ENCODE measurements at regions not wholly inside any gene's neighbourhood (a gene's known extent, or its start where the extent isn't known, plus 50 kb on each side); places are given as distances from the start of the nearest gene placed in this dataset.

GRCh38 chr4:79739912-79740311, 331.9 kb upstream of the GK2 start:
- no peak for TF ChIP-seq CTCF (conservative IDR thresholded peaks at IDR 0.05 in 1 of 2, IDR thresholded peaks at IDR 0.05 in 1 of 2; ENCODE audit: low read depth in 1 of 2, low read length in 2 of 2)
- TF ChIP-seq EZH2 (IDR thresholded peaks at IDR 0.05; ENCODE audit: low read length, missing control alignments): no peak
